IMR-90 (cell line): ENCODE measurements at regions not wholly inside any gene's neighbourhood (a gene's known extent, or its start where the extent isn't known, plus 50 kb on each side); places are given as distances from the start of the nearest gene placed in this dataset.

Experiments
- BHLHE40 ChIP-seq: fragments of 150-350 bp; IDR thresholded peaks from 2 replicates; pipeline ENCODE4 v1.6.1; 2016; ENCODE audit warnings: mild to moderate bottlenecking, low read depth, low read length
- CHD1 ChIP-seq: IDR thresholded peaks from 2 replicates; pipeline ENCODE4 v1.6.1; 2012; ENCODE audit warnings: low read depth, low read length, improper control_type of control experiment
- CTCF ChIP-seq: conservative IDR thresholded peaks from 2 replicates; pipeline ENCODE4 v1.5.1; 2012; ENCODE audit warnings: mild to moderate bottlenecking, low read depth, low read length, improper control_type of control experiment
- MAFK ChIP-seq: IDR thresholded peaks from 2 replicates; pipeline ENCODE4 v1.6.1; 2012; ENCODE audit warnings: low read depth, low read length, improper control_type of control experiment
- MXI1 ChIP-seq: IDR thresholded peaks from 2 replicates; pipeline ENCODE4 v1.6.1; 2012; ENCODE audit warnings: low read depth, mild to moderate bottlenecking, low read length, moderate library complexity, borderline replicate concordance
- NFE2L2 ChIP-seq: fragments of 150-350 bp; IDR thresholded peaks from 2 replicates; pipeline ENCODE4 v1.6.1; 2016; ENCODE audit warnings: low read depth, mild to moderate bottlenecking, low read length
- POLR2A ChIP-seq: IDR thresholded peaks from 2 replicates; pipeline ENCODE4 v1.6.1; 2012; ENCODE audit warnings: mild to moderate bottlenecking, low read depth, low read length
- RAD21 ChIP-seq: IDR thresholded peaks from 2 replicates; pipeline ENCODE4 v1.6.1; 2012; ENCODE audit warnings: low read length, improper control_type of control experiment
- RFX5 ChIP-seq: IDR thresholded peaks from 2 replicates; pipeline ENCODE4 v1.8.0; 2012; ENCODE audit warnings: low read depth, mild to moderate bottlenecking, low read length, moderate library complexity
- SMC3 ChIP-seq: fragments of 150-350 bp; IDR thresholded peaks from 2 replicates; pipeline ENCODE4 v1.6.1; 2016; ENCODE audit warnings: low read depth, mild to moderate bottlenecking, antibody characterized with exemption, low read length, moderate library complexity

- TF ChIP-seq POLR2A = no peak
- no peak for TF ChIP-seq CTCF
- TF ChIP-seq MXI1 = no peak
- no peak for TF ChIP-seq RAD21
- no peak for TF ChIP-seq MAFK
- TF ChIP-seq NFE2L2 = no peak
- TF ChIP-seq RFX5 = no peak
- no peak for TF ChIP-seq BHLHE40
- TF ChIP-seq SMC3 = no peak
- TF ChIP-seq CHD1 = no peak
These were observed 70.5 kb downstream of the NHLRC3 start for GRCh38 chr13:39108783-39109182.
